GM19023 (cell line): ENCODE measurements at regions not wholly inside any gene's neighbourhood (a gene's known extent, or its start where the extent isn't known, plus 50 kb on each side); places are given as distances from the start of the nearest gene placed in this dataset.

ENCODE experiments used
- ATAC-seq: cut with Tn5 transposase; IDR thresholded peaks from one replicate; pipeline ENCODE4 v1.9.1; 2021; ENCODE audit warnings: mild to moderate bottlenecking, moderate library complexity; ENCODE audit not compliant: unreplicated experiment

GRCh38 chr6:156391061-156391672 lies 386.0 kb upstream of the ARID1B start:
- ATAC-seq, result no peak

GRCh38 chr6:156390621-156391020 lies 386.6 kb upstream of the ARID1B start:
- ATAC-seq, result no peak

- no peak for ATAC-seq
Observed at GRCh38 chr6:156389296-156389695, 387.9 kb upstream of the ARID1B start.

- ATAC-seq, result no peak
Observed at GRCh38 chr6:156387472-156387871, 389.7 kb upstream of the ARID1B start.

- no peak for ATAC-seq
Observed at GRCh38 chr6:156383059-156383458, 394.1 kb upstream of the ARID1B start.

- no peak for ATAC-seq
Observed at GRCh38 chr6:156379392-156380289, 397.5 kb upstream of the ARID1B start.

- no peak for ATAC-seq
Observed at GRCh38 chr6:156378853-156379252, 398.3 kb upstream of the ARID1B start.

GRCh38 chr6:156376091-156376490 lies 401.1 kb upstream of the ARID1B start:
- no peak for ATAC-seq

GRCh38 chr6:156359912-156360311 lies 417.3 kb upstream of the ARID1B start:
- ATAC-seq, result no peak

GRCh38 chr6:156352861-156353260 lies 424.3 kb upstream of the ARID1B start:
- no peak for ATAC-seq

- ATAC-seq, result no peak
Observed at GRCh38 chr6:156351346-156351966, 425.7 kb upstream of the ARID1B start.

- ATAC-seq, result no peak
Observed at GRCh38 chr6:156350337-156350736, 426.8 kb upstream of the ARID1B start.

- no peak for ATAC-seq
Observed at GRCh38 chr6:156348849-156349248, 428.3 kb upstream of the ARID1B start.

GRCh38 chr6:156348424-156348823 lies 428.8 kb upstream of the ARID1B start:
- no peak for ATAC-seq

GRCh38 chr6:156347656-156348055 lies 429.5 kb upstream of the ARID1B start:
- no peak for ATAC-seq

- ATAC-seq, result no peak
Observed at GRCh38 chr6:156347246-156347645, 429.9 kb upstream of the ARID1B start.

- ATAC-seq, result no peak
Observed at GRCh38 chr6:156345700-156346099, 431.5 kb upstream of the ARID1B start.

- ATAC-seq, result no peak
Observed at GRCh38 chr6:156344491-156344890, 432.7 kb upstream of the ARID1B start.

GRCh38 chr6:156337801-156338200 lies 439.4 kb upstream of the ARID1B start:
- no peak for ATAC-seq

GRCh38 chr6:156336733-156337132 lies 440.4 kb upstream of the ARID1B start:
- no peak for ATAC-seq

GRCh38 chr6:156336089-156336488 lies 441.1 kb upstream of the ARID1B start:
- no peak for ATAC-seq

GRCh38 chr6:156334966-156335365 lies 442.2 kb upstream of the ARID1B start:
- no peak for ATAC-seq
